ENCODE measurements at regions not wholly inside any gene's neighbourhood (a gene's known extent, or its start where the extent isn't known, plus 50 kb on each side); places are given as distances from the start of the nearest gene placed in this dataset.

- DNase-seq (no peak), ATAC-seq (no peak)
- Histone ChIP-seq H3K9me3 (no peaks in the 10 kb centered on the region), H3K27me3 (ENCODE audit: insufficient read depth in 3 of 3, low read length in 2 of 3) (no peaks in the 10 kb centered on the region), H3K27ac (no peak overlapping the region), H3K4me1 (no peaks in the 10 kb centered on the region), H3K36me3 (ENCODE audit: insufficient read depth in 1 of 2, low read depth in 1 of 2) (no peaks in the 10 kb centered on the region), H3K4me3 (no peak overlapping the region)
- intact Hi-C loops (cut with DNase I) = no loop called here
- TF ChIP-seq CTCF (IDR thresholded peaks at IDR 0.05) = no peak
Observed at GRCh38 chr4:156414406-156414805, 460.7 kb upstream of the CTSO start.

DNA sequence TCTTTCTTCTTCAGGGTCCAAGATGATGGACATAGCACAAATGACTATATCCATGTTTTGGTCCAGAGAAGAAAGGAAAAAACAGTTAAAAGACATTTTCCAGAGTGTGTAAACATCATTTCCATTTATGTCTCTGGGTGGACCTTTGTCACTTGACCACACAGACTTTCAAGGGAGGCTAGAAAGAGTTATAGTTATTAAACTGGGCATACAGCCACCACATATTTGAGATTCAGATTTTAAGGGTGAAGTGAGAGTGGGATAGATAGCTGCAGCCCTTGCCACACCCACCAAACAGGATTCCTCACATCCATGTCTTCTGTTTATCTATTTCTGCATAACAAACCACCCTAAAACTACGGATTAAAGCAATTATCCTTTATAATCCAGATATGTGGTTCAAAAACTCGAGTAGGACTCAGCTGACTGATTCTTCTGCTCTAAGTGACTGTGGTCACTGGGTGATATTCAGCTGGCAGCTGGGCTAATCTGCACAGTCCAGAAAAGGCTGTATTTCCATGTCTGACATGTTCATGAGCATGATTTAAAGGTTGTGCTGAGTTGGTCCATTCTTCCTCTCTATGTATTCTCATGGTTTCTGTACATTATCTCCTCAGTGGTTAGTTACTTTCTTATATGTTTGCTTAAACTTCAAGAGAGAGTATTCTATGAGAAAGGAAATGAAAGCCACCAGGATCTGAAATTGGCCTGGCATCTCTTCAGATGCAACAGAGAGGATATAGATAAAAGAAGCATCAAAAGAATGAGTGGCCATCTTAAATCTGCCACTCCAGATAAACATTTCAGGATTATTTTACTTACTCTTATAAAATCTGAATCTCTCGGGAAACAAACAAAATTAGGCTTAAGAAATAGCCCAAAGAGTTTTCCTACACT is 459.8 kb upstream of the CTSO start:
- no peak overlapping the region for H3K27ac ChIP-seq
- no peak for TF ChIP-seq CTCF (IDR thresholded peaks at IDR 0.05)
- no peaks in the 10 kb centered on the region for H3K27me3 ChIP-seq (ENCODE audit: insufficient read depth in 3 of 3, low read length in 2 of 3)
- 53 to 56% (median 53%) methylated on average over 3 of the region's 3 CpGs for WGBS, 3 donors
- ATAC-seq (no peak), DNase-seq (no peak)
- H3K4me3 ChIP-seq = no peak overlapping the region
- no peaks in the 10 kb centered on the region for H3K36me3 ChIP-seq (ENCODE audit: insufficient read depth in 1 of 2, low read depth in 1 of 2)
- intact Hi-C loops (cut with DNase I) = no loop called here
- H3K9me3 ChIP-seq = no peaks in the 10 kb centered on the region
- H3K4me1 ChIP-seq = no peaks in the 10 kb centered on the region

GRCh38 chr4:156411531-156411930 is 457.9 kb upstream of the CTSO start:
- H3K36me3 ChIP-seq (ENCODE audit: insufficient read depth in 1 of 2, low read depth in 1 of 2) = no peaks in the 10 kb centered on the region
- WGBS, 3 donors = 38 to 54% (median 47%) methylated on average over 2 of the region's 2 CpGs
- ATAC-seq (no peak), DNase-seq (no peak)
- no peaks in the 10 kb centered on the region for H3K4me1 ChIP-seq
- no peaks in the 10 kb centered on the region for H3K27me3 ChIP-seq (ENCODE audit: insufficient read depth in 3 of 3, low read length in 2 of 3)
- no peak overlapping the region for H3K4me3 ChIP-seq
- no peak overlapping the region for H3K27ac ChIP-seq
- no peak for TF ChIP-seq CTCF (IDR thresholded peaks at IDR 0.05)
- H3K9me3 ChIP-seq = no peaks in the 10 kb centered on the region
- intact Hi-C loops (cut with DNase I) = no loop called here

GRCh38 chr4:156408749-156409148 is 455.1 kb upstream of the CTSO start:
- WGBS, 3 donors = 86 to 94% (median 88%) methylated on average over 4 of the region's 4 CpGs
- H3K27ac ChIP-seq = no peak overlapping the region
- DNase-seq = no peak
- no peaks in the 10 kb centered on the region for H3K27me3 ChIP-seq (ENCODE audit: insufficient read depth in 3 of 3, low read length in 2 of 3)
- TF ChIP-seq CTCF (IDR thresholded peaks at IDR 0.05) = no peak
- no peaks in the 10 kb centered on the region for H3K36me3 ChIP-seq (ENCODE audit: insufficient read depth in 1 of 2, low read depth in 1 of 2)
- ATAC-seq = no peak
- no peak overlapping the region for H3K4me3 ChIP-seq
- no peaks in the 10 kb centered on the region for H3K4me1 ChIP-seq
- peaks cover 5% of the 10 kb centered on the region for H3K9me3 ChIP-seq
- intact Hi-C loops (cut with DNase I) = no loop called here

DNA sequence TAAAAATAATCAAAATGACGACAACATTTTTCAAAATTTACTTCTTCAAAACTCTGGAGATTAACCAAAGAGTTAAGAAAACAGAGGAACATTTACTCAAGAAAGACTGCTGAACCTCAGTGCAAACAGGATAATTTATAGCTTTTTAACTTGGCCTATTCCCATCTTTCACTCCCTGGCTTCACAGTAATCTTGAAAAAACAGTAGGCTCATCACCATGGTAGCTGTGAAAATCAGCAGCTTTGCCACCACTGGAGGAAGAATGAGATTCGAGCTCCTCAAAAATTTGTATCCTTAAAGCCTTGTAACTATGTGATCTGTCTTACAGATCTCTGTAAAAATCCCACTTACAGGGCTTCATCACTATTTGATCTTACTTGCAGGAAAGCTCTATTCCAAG is 447.7 kb upstream of the CTSO start:
- intact Hi-C loops (cut with DNase I) = no loop called here

More for the DNA sequence above, 447.7 kb upstream of the CTSO start:
- Histone ChIP-seq H3K27me3 (ENCODE audit: insufficient read depth in 3 of 3, low read length in 2 of 3) (no peaks in the 10 kb centered on the region), H3K4me1 (no peaks in the 10 kb centered on the region), H3K36me3 (ENCODE audit: insufficient read depth in 1 of 2, low read depth in 1 of 2) (no peaks in the 10 kb centered on the region), H3K27ac (no peak overlapping the region), H3K4me3 (no peak overlapping the region), H3K9me3 (peaks cover 13% of the 10 kb centered on the region)
- WGBS, 3 donors = 44 to 59% (median 46%) methylated on average over 2 of the region's 2 CpGs
- TF ChIP-seq CTCF (IDR thresholded peaks at IDR 0.05) = no peak
- no peak for DNase-seq
- no peak for ATAC-seq
